SK-N-SH treated with all-trans-retinoic acid at 6 μM for 48 hours (cell line): ENCODE measurements at regions not wholly inside any gene's neighbourhood (a gene's known extent, or its start where the extent isn't known, plus 50 kb on each side); places are given as distances from the start of the nearest gene placed in this dataset.

Source experiments
- ATAC-seq: fragments of 200-7000 bp; cut with Tn5 transposase; 3 replicates; pipeline ENCODE4 v1.9.1; 2020; ENCODE audit warnings: mild to moderate bottlenecking, moderate library complexity
- ARNTL ChIP-seq: fragments of 450-650 bp; formaldehyde crosslinking; IDR thresholded peaks from 2 replicates; pipeline ENCODE4 v1.5.0; 2020; ENCODE audit warnings: low read depth, mild to moderate bottlenecking, moderate library complexity, borderline replicate concordance
- BACH2 ChIP-seq: fragments of 250-450 bp; sonication (Bioruptor Pico); IDR thresholded peaks from 2 replicates; pipeline ENCODE4 v1.9.0; 2021; ENCODE audit warnings: mild to moderate bottlenecking, borderline replicate concordance
- CREB5 ChIP-seq: fragments of 250-450 bp; sonication (Bioruptor Pico); IDR thresholded peaks from 2 replicates; pipeline ENCODE4 v1.5.1; 2020; ENCODE audit warnings: low read depth, mild to moderate bottlenecking, moderate library complexity
- CSDC2 ChIP-seq: fragments of 250-450 bp; sonication (Bioruptor Pico); IDR thresholded peaks from 2 replicates; pipeline ENCODE4 v1.5.0; 2020; ENCODE audit warnings: mild to moderate bottlenecking, moderate library complexity
- CSRNP3 ChIP-seq: fragments of 250-450 bp; sonication (Bioruptor Pico); IDR thresholded peaks from 2 replicates; pipeline ENCODE4 v1.5.1; 2021; ENCODE audit warnings: mild to moderate bottlenecking, moderate library complexity
- ESRRG ChIP-seq: fragments of 250-450 bp; sonication (Bioruptor Pico); IDR thresholded peaks from 2 replicates; pipeline ENCODE4 v1.6.1; 2021; ENCODE audit warnings: mild to moderate bottlenecking
- GLIS3 ChIP-seq: fragments of 250-450 bp; sonication (Bioruptor Pico); IDR thresholded peaks from 2 replicates; pipeline ENCODE4 v1.5.0; 2020; ENCODE audit warnings: mild to moderate bottlenecking, moderate library complexity
- ISL1 ChIP-seq: fragments of 250-450 bp; sonication (Bioruptor Pico); IDR thresholded peaks from 2 replicates; pipeline ENCODE4 v2.1.2; 2022; ENCODE audit warnings: mild to moderate bottlenecking, moderate library complexity
- PATZ1 ChIP-seq: fragments of 250-450 bp; sonication (Bioruptor Pico); IDR thresholded peaks from 2 replicates; pipeline ENCODE4 v1.8.0; 2020; ENCODE audit warnings: mild to moderate bottlenecking, moderate library complexity, borderline replicate concordance
- POU6F1 ChIP-seq: fragments of 250-450 bp; sonication (Bioruptor Pico); IDR thresholded peaks from 2 replicates; pipeline ENCODE4 v1.8.0; 2021; ENCODE audit warnings: low read depth, mild to moderate bottlenecking, moderate library complexity, borderline replicate concordance
- PPARA ChIP-seq: fragments of 250-450 bp; sonication (Bioruptor Pico); IDR thresholded peaks from 2 replicates; pipeline ENCODE4 v1.5.0; 2020; ENCODE audit warnings: mild to moderate bottlenecking, borderline replicate concordance
- RARB ChIP-seq: fragments of 250-450 bp; sonication (Bioruptor Pico); IDR thresholded peaks from 2 replicates; pipeline ENCODE4 v1.8.0; 2021; ENCODE audit warnings: mild to moderate bottlenecking, moderate library complexity
- SNAI2 ChIP-seq: fragments of 250-450 bp; sonication (Bioruptor Pico); IDR thresholded peaks from 2 replicates; pipeline ENCODE4 v1.5.0; 2020; ENCODE audit warnings: mild to moderate bottlenecking, moderate library complexity
- TCF4 ChIP-seq: fragments of 250-450 bp; sonication (Bioruptor Pico); IDR thresholded peaks from 2 replicates; pipeline ENCODE4 v1.8.0; 2021; ENCODE audit warnings: mild to moderate bottlenecking, moderate library complexity, borderline replicate concordance
- TOX ChIP-seq: fragments of 250-450 bp; sonication (Bioruptor Pico); IDR thresholded peaks from 2 replicates; pipeline ENCODE4 v1.8.0; 2021; ENCODE audit warnings: mild to moderate bottlenecking, moderate library complexity, borderline replicate concordance
- TSHZ2 ChIP-seq: fragments of 250-450 bp; sonication (Bioruptor Pico); IDR thresholded peaks from 2 replicates; pipeline ENCODE4 v1.5.0; 2020; ENCODE audit warnings: mild to moderate bottlenecking, moderate library complexity
- ZC3H10 ChIP-seq: fragments of 250-450 bp; sonication (Bioruptor Pico); IDR thresholded peaks from 2 replicates; pipeline ENCODE4 v1.5.1; 2021; ENCODE audit warnings: mild to moderate bottlenecking, moderate library complexity
- ZFP30 ChIP-seq: fragments of 450-650 bp; formaldehyde crosslinking; IDR thresholded peaks from 2 replicates; pipeline ENCODE4 v1.5.0; 2022; ENCODE audit warnings: mild to moderate bottlenecking, moderate library complexity
- ZNF565 ChIP-seq: fragments of 450-650 bp; formaldehyde crosslinking; conservative IDR thresholded peaks from 2 replicates; pipeline ENCODE4 v1.5.0; 2020; ENCODE audit warnings: low read depth, mild to moderate bottlenecking, moderate library complexity
- ZNF70 ChIP-seq: fragments of 450-650 bp; formaldehyde crosslinking; IDR thresholded peaks from 2 replicates; pipeline ENCODE4 v1.5.0; 2020; ENCODE audit warnings: mild to moderate bottlenecking, moderate library complexity

- no peak for TF ChIP-seq ZNF70
- TF ChIP-seq GLIS3 (CRISPR knock-in tag): no peak
- TF ChIP-seq TSHZ2: no peak
- TF ChIP-seq ESRRG (CRISPR knock-in tag): no peak
- TF ChIP-seq TOX (CRISPR knock-in tag): no peak
- no peak for TF ChIP-seq ZFP30 (CRISPR knock-in tag)
- no peak for TF ChIP-seq ARNTL (CRISPR knock-in tag)
- no peak for TF ChIP-seq ISL1
- no peak for TF ChIP-seq CSRNP3 (CRISPR knock-in tag)
- TF ChIP-seq CREB5 (CRISPR knock-in tag): no peak
- TF ChIP-seq SNAI2 (CRISPR knock-in tag): no peak
- TF ChIP-seq PATZ1 (CRISPR knock-in tag): no peak
- no peak for TF ChIP-seq PPARA (CRISPR knock-in tag)
- no peak for TF ChIP-seq RARB (CRISPR knock-in tag)
- TF ChIP-seq ZNF565 (CRISPR knock-in tag): no peak
- no peak for TF ChIP-seq CSDC2 (CRISPR knock-in tag)
- TF ChIP-seq BACH2 (CRISPR knock-in tag): no peak
- TF ChIP-seq POU6F1 (CRISPR knock-in tag): no peak
- no peak for TF ChIP-seq ZC3H10 (CRISPR knock-in tag)
- no peak for TF ChIP-seq TCF4 (CRISPR knock-in tag)
- no peak for ATAC-seq
Observed at GRCh38 chr21:23886828-23887724, 1720.2 kb downstream of the MRPL39 start.

GRCh38 chr21:23881783-23882182 is 1725.5 kb downstream of the MRPL39 start:
- TF ChIP-seq BACH2 (CRISPR knock-in tag) (no peak), TCF4 (CRISPR knock-in tag) (no peak), ARNTL (CRISPR knock-in tag) (no peak), POU6F1 (CRISPR knock-in tag) (no peak)
- ATAC-seq: no peak
